RPMI7951 (cell line): ENCODE measurements at regions not wholly inside any gene's neighbourhood (a gene's known extent, or its start where the extent isn't known, plus 50 kb on each side); places are given as distances from the start of the nearest gene placed in this dataset.
"Not testable (repeated sequence)": the region's sequence is repeated elsewhere in the genome, so short reads cannot be mapped to it uniquely, and the experiment has no call there.

Experiments
- DNase-seq: peaks from one replicate; pipeline ENCODE4 v3.0.0-alpha.2; 2012; ENCODE audit warnings: low read depth

DNA sequence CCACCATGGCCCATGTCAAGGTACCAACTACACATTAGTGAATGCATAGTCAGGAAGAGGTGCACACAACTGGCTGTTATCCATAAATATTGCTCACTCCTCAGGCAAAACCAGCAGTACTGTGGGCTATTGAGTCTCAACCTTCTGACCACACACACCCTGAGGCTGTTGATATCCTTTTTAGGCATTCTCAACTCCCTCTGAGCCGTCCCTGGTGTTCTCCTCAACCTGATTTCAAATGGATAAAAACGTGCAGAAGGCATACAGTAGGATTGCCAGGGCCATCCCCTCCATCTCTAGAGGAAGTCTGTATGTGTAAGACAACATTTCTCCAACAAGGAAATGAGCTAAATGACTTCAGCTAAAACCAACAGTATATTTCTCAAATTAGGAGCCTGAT lies 98.7 kb upstream of the KLHL13 start:
- DNase-seq = no peak

DNA sequence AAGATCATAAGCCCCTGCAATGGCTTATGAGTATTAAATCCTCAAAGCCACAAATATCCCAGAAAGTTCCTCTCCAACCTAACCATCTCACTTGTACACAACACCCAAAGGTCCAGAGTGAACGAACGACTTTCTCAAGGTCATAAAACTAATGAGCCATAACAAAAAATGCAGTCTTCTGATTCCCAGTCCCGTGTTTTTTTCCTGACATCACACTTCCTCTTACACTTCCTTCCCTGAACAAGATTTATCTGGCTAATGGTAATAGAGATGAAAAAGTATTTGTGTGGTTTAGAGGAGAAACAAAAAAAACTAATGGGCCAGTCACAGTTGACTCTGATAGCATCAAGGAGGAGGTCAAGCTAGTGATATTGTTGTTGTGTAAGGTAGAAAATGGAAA lies 99.5 kb upstream of the KLHL13 start:
- DNase-seq = no peak

- no peak for DNase-seq
These were observed 99.9 kb upstream of the KLHL13 start for GRCh38 chrX:118216509-118216908.

DNA sequence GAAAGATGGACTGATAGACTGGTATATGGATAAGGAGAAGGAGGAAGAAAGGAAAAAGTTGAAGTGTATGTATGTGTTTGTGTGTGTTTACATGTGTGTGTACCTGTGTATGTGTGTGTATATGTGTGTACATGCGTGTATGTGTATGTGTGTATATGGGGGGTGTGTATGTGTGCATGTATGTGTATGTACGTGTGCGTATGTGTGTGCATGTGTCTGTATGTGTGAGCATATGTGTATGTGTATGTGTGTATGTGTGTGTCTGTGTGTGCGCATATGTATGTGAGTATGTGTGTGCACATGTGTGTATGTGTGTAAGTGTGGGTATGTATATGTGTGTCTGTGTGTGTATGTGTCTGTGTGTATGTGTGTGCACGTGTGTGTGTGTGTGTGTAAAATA lies 101.5 kb upstream of the KLHL13 start:
- DNase-seq = no peak

GRCh38 chrX:118218940-118219339 lies 102.3 kb upstream of the KLHL13 start:
- no peak for DNase-seq

GRCh38 chrX:118219866-118220265 lies 103.3 kb upstream of the KLHL13 start:
- no peak for DNase-seq

DNA sequence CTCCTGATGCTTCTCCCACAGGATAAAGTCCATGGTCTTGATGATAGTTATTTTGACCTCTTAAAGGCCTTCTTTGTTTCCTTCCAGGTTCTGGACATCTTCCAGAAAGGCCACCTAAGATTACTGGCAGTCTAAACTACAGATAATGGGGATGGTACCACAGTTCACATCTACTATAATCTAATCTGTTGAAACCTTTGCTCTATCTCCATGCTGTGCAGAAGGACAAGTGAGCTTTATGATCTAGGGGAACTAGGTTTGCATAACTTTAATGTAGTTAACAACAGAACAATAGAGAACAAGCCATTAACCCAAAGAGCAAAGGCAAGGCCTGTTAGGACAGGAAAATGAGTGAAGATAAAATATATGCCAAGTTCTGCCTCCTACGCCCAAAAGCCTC lies 103.9 kb upstream of the KLHL13 start:
- no peak for DNase-seq

- no peak for DNase-seq
These were observed 104.7 kb upstream of the KLHL13 start for GRCh38 chrX:118221270-118221669.

GRCh38 chrX:118221733-118222132 lies 105.1 kb upstream of the KLHL13 start:
- no peak for DNase-seq

- DNase-seq = no peak
These were observed 105.8 kb upstream of the KLHL13 start for GRCh38 chrX:118222421-118222820.

DNA sequence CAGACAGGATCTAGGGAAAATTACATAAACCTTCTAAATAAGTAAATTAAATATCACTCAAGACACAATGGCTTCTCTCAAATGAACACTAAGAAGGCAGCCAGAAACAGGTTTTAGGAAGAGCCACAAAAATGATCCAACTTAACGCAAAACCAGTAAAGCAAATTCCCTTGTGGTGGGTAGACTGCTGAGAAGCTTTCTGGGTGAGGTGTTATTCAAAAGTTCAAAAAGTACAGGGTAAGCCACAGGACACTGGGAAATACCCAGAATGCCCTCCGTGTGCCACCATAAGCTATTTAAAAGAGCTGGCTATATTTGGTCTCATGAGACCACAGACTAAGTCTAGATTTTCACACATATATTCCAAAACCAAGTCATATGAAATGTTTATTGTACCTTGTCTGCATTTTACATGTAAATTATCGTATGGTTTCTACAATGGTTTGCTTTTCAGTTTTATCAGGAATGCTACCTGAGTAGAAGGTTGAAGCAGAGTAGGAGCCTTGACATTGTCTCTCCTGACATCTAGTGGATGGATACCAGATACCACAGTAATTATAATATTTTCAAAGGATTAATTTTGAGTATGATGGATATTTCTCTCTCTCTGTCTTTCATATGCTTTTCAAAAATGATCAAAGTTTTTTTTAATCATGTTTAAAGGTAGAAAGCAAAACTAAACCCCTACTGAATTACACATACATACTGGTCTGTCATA lies 109.3 kb upstream of the KLHL13 start:
- DNase-seq = no peak

- DNase-seq = no peak
These were observed 111.4 kb upstream of the KLHL13 start for GRCh38 chrX:118228041-118228440.

- DNase-seq = no peak
These were observed 111.8 kb upstream of the KLHL13 start for GRCh38 chrX:118228456-118228855.

GRCh38 chrX:118231464-118231863 lies 114.4 kb upstream of the WDR44 start:
- peak; percentile 10 for DNase-seq

GRCh38 chrX:118239178-118239870 lies 106.6 kb upstream of the WDR44 start:
- no peak for DNase-seq

DNA sequence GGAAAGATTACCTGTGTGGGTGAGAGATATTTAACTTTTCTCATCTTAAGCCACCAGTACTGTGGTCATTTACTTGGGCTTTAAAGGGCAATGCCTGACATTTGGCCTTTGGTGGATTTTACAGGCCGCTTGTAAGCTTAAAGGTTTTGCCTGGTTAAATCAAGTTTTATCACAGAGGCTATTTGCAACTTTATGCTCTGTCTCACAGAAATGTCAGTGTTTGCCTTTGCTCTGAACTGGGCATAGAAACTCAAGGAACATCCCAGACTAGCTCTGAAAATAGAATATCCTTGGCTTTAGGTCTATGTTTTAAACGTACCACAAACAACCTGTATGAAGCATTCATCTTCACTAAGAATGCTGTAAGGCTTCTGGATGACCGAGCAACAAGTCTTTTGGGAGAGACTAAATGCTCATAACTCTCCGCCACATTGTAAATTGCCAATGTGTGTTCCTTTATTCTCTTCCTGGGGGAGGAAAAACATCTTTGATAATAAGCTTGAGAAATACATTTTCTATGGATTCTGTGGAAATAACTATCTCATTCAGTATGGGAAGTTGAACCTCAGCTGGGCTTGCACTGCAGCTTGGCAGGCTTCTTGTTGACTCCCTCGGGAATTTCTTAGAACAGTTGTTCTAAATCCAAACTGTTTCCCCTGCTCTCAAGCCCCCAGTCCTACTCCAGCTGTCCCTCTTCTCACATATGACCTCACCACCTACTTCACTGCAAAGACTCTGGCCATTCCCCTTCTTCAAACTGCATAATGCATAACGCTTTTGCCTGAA lies 105.8 kb upstream of the WDR44 start:
- DNase-seq = no peak

- DNase-seq = not testable (repeated sequence)
These were observed 98.9 kb upstream of the WDR44 start for GRCh38 chrX:118246961-118247360.

DNA sequence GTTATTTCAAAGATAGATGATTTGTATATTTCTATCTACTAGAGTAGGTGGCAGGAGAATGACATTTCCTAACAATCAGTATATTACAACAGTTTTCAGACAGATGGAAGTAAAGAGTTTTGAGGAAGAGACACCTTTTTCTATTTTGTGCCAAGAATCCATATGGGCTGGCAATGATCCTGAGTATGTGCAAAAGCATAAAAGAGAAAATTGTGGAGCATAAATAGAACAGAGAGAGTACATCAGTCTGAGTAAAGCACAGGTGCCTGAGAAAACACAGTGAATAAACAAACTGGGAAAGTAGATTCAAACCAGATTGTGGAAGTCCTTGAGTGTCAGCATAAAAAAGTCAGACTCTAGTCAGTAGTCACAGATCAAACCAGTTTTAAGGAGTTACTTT lies 96.8 kb upstream of the WDR44 start:
- DNase-seq = no peak

DNA sequence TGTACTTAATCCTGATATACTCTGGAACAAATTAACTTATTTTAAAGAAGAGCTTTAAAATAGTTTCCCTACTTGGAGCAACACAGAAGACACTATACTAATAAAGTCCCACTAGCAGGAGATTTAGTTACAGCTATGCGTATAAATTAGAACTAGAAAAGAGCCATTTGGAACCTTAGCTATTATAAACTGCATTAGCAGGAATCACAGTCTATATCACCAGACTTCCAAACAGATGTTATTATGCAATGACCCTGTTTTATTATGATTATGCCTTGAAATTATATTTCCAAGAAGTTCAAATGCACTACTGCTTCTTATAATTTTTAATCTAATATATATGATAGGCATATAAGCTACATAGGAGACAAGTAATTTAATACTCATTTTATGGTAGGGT lies 95.5 kb upstream of the WDR44 start:
- no peak for DNase-seq

GRCh38 chrX:118251271-118251670 lies 94.6 kb upstream of the WDR44 start:
- DNase-seq = no peak

DNA sequence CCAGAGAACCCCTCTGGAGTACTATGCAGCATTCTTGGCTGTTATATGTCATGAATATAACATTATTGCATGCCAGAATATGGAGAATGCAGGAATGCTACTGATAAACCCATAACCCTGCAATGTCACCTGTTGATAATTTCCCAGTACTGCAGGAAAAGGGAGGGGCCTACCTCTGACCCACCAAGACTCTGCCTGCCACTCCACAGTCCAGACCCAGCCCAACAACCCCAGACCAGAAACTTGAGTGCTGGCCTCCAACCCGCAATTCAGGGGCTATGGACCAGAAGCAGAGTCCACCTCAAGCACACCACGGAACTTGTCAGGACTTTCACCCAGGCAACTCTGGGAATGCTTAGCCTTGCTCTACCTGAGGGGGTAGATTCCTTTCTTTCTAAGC lies 92.9 kb upstream of the WDR44 start:
- DNase-seq = no peak

GRCh38 chrX:118254611-118255010 lies 91.3 kb upstream of the WDR44 start:
- DNase-seq = peak; percentile 9

DNA sequence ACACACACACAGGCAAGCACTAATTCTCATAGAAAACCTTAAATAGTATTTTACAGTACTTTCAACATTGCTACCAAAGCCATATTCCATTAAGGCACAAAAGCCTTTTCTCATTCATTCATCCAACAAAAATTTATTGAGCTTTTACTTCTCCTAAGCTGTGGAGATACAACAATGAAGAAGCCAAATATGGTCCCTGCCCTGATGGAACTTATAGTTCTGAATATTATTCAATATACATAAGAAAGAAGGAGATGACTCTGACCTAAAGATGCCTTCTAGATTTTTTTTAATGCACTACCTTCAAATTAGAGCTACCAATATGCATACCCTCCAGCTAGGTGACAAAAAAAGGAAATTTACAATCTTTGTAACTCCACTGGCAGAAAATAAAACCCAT lies 90.0 kb upstream of the WDR44 start:
- DNase-seq = no peak
